RCC 7860 (cell line): ENCODE measurements at regions not wholly inside any gene's neighbourhood (a gene's known extent, or its start where the extent isn't known, plus 50 kb on each side); places are given as distances from the start of the nearest gene placed in this dataset.

Experiments used
- DNase-seq: peaks from one replicate; pipeline ENCODE4 v3.0.0-alpha.2; 2015; ENCODE audit warnings: low spot score
- FAIRE-seq: peaks from 2 replicates; lab custom pipeline; 2012; peaks lifted over from hg19 to GRCh38; lab: Jason Lieb, UNC

DNA sequence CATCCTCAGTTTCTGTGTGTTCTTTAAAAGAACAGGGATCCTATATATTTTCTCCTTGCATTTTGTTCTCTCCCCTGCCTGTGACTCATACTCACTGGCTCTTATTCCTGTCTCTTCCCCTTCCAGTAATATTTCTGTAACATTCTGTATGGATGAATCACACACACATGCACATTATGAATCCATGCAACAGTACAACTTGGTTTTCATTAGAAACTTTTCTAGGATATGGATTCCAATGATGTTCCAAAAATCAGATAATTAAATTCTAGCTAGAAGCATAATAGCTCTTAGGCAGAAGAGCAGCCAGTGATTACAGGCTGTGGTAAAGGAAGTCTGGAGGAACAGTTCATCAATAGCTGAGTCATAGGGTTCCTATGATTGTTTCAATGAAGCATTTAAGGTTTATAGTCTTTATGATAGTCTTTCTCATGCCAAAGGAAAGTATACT is 119.6 kb upstream of the PMFBP1 start:
- peak; percentile 87 for DNase-seq

DNA sequence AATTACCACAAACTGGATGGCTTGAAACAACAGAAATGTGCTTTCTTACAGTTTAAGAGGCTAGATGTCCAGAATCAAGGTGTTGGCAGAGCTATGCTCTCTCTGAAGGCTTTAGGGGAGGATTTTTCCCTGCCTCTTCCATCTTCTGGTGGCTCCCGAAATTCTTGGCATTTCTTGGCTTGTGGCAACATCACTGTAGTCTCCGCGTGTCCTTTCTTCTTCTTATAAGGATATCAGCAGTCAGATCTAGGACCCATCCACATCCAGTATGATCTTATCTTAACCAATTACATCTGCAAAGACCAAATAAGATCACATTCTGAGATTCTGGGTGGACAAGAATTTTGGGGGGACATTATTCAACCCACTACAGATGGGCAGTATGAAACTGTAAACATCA is 119.2 kb upstream of the PMFBP1 start:
- DNase-seq (peak; percentile 59), FAIRE-seq (no peak)

More for the DNA sequence above, 119.6 kb upstream of the PMFBP1 start:
- FAIRE-seq: peak; percentile 95

DNA sequence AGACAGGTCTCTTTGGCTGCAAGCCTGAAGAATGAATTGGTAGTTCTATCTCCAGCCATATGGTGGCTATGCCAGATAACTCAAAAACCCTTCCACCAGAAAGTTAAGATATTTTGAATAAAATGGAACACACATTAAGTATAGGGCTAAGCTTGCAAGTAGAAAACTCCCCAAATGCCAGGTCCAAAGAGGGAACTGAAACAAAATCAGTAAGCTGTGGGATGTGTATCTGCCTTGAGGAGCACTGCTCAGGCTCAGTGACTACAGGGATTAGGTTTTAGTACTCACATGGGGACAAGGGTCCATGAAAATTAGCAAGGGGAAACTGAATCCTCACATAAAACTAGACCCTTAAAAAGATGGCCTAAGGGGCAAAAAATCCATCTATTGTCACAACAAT is 115.7 kb upstream of the PMFBP1 start:
- no peak for DNase-seq
- FAIRE-seq: no peak

DNA sequence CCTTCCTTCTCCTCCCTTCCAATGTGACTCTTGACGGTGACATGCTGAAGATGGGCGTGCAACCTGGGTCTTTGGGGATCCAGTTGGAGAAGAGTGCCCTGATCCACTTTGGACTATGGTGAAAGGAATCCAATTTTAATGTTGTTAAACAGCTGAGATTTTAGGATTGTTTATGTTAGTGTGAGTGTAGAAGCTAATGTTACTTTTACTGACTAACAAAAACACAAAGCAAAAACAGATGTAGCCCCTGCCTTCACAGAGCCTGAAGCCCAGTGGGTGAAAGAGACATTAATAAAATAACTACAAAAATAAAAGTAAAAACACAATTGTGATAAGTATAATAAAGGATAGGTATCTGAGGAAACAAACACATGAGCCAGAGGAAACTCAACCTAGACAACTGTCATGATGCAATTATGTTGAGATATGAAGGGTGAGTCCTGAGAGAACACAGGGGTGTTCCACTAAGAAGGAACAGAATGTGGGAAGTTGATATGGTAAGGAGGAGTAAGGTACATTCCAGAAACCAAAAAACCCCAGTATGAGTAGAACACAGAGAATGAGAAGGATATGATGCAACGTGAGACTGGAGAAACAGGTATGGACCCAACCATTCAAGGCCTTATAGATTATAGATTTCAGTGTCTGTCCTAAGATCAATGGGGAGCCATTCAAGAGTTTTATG is 115.1 kb upstream of the PMFBP1 start:
- DNase-seq: no peak
- no peak for FAIRE-seq

DNA sequence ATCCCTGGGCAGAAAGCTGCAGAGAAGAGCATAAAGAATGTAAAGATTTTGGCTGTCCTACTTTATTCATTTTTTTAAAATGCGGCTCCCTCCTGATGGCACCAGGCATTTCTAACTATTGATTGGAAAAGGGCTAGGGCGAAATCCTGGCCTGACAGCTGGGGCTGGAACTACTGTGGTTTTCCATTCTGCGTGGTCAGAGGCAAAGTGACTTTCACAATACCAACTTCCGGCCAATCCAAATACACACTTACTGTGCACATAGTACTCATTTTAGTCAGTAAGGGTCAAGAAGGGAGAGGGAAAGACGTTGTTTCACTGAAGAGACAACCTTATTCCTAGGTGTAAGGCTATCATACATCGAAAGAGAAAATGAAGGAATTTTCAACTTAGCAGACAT is 113.8 kb upstream of the PMFBP1 start:
- DNase-seq: no peak

DNA sequence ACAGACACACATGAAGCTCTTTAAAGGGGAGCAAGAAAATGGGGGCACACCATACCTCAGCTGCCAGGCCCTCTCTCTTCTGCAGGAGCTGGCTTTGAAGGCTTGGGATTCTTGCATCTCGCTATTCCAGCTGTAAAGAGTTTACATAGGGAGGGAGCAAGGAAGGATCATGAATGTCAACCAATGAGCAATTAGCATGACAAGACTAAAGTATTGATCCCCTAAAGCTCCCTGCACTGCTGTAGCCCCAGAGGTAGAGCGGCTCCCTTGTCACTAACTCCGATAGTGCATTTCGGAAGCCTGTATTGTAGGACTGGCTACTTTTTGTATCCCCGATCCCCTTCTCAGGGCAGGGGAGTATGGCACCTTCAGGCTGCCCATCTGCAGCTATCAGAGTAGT is 113.4 kb upstream of the PMFBP1 start:
- DNase-seq: no peak
- FAIRE-seq: no peak

More for the DNA sequence above, 113.8 kb upstream of the PMFBP1 start:
- no peak for FAIRE-seq

DNA sequence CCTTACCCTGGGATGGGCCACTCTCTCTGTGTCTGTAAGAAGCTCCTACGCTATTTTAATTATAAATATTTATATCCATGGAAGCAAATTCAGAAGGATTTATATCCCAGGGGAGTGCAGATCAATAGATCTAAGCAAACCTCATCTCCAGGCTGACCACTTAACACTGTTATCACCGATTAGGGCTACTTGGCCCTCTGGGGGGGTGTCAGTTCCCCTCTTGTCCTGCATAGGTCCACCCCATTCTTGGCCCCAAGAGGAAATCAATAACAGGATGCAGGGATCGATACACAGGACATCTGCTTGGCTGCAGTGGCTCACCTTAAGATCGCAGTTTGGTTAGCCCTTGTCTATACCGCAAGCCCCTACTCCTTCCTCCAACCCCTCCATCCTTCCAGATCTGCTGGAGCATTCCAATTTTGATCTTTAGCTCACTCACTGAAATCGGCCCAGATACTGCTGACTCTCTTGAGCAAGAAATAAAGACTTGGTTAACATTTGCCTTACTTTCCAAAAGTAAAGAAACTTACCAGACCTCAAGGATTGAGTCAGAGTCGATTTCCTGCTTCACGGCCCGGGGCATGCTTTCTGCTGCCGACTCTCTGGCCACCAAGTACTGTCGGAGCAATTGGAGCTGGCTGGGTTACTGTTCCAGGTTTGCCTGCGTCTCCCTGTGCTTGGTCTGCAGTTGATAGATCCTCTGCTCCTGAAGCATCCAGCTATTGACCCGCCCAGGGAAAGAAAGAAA is 112.3 kb upstream of the PMFBP1 start:
- no peak for FAIRE-seq
- DNase-seq: no peak

DNA sequence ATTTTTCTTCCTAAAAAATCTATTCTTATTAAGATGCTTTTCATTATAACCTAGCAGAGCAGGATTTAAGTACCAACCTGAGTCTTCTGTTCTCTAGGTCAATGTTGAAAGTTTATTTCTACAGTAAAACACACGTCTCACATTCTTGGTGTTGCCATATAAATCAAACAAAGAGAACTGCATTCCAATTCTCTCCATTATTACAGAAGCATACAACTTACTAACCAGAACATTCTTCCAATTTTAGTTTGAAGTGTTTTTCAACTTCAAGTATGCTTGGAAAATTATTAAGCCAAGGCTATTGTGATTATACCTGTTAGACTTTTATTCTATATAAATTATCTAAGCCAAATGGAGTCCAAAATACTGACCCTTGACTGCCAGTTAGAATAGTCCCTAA is 110.4 kb upstream of the PMFBP1 start:
- no peak for FAIRE-seq
- no peak for DNase-seq

DNA sequence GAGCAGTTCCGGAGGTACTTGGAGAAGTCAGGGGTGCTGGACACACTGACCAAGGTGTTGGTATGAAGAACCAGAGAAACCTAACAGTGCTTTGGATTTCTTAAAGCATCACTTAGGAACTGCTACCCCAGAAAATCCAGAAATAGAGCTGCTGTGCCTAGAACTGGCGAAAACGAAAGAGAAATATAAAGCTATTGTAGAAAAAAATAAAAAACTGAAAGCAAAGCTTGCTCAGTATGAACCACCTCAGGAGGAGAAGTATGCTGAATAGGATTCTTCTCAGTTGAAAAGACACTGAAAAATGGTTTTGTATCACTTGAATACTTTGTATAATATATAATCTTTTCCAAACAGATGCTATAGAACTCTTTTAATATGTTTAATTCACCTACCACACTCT is 106.3 kb upstream of the PMFBP1 start:
- FAIRE-seq (no peak), DNase-seq (no peak)

DNA sequence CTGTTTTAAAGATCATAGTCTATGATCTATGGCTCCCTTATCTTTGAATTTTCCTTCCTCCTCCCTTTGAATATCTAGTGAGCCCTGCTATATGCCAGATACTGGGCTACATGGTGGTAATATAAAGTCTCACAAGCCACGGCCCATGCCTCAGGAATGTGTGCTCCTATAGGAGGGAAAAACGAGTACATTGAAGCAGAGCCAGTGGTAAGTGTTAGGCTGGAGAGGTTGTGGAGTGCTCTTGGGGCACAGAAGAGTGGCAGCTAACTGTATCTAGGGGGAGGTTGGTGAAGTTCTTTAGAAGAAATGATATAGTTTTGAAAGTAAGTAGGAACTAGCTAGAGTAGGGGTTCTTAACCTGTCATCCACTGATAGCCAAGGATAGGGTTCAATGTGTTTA is 105.8 kb upstream of the PMFBP1 start:
- no peak for FAIRE-seq
- DNase-seq: no peak

DNA sequence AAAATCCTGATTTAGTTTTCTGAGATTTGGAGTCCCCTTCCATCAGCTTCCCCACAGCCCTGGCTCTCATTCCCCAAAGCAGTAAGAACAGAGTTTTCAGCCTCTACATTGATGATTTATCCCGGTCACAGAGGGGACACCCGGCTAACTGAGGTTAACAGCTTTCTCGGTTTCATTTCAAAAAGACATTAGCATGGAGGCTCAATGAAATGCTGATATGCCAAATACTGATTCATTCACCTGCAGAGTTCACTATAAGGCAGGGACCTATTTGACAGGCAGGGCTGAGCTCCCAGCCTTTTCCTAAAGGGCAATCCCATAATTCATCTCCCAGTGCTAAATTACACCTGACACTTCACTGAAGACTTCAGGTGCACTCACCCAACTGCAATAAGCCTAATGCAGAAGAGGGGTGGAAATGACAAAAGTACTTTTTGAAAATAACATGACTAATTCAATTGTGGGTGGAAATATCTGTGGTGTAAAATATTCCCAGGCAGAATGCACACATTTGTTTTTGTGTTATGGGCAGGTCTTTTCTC is 99.8 kb upstream of the PMFBP1 start:
- FAIRE-seq (no peak), DNase-seq (no peak)

DNA sequence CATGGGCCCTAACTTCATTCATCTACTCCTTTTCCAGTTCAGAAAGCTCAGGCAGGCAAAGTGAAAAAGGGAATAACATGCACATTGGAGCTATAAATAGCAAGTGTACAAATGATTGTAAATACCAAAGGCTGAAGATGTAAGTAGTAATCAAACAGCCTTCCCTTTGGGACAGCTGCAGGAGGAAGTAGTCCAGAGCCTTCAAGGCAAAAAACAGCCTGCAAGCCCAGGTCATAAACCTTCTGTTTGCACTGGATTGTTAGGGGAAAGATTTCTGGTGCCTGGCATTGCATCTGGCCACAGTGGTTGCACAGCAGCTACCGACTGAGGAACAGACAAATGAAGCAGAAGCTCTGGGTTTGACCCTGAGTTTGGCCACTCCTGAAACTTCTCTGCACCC is 98.6 kb upstream of the PMFBP1 start:
- FAIRE-seq: no peak

DNA sequence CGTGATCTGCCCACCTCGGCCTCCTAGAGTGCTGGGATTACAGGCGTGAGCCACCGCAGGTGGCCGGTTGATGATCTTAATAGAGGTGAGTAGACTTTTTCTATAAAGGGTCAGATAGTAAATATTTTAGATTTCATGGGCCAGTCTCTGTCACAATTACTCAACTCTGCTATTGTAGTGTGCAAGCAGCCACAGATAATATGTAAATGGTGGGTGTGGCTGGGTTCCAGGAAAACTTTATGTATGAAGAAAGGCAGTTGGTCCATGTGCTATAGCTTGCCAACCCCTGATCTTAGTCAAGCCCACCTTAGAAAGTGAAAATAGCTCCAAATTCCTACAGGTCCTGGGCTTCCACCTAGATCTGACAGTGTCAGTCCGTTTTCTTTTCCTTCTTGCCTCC is 94.9 kb upstream of the PMFBP1 start:
- DNase-seq: no peak

More for the DNA sequence above, 98.6 kb upstream of the PMFBP1 start:
- DNase-seq: no peak

DNA sequence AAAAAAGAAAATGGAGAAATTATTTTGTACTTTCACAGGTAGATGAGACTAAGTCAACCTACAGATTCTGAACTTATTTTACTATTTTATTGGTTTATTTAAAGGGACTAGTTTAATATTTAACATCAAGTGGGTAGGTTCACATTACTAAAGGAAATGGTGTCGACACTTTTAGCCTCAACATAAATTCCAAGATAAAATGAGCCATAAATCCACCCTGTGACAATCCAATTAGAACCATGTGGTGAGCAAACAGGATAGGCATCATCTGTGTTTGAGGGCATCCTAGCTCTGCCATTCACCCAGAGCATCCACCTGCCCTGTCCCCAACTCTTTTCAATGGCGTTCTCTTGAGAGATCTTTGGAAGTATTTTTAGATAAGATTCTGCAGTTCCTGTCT is 92.8 kb upstream of the PMFBP1 start:
- no peak for FAIRE-seq
- no peak for DNase-seq

More for the DNA sequence above, 94.9 kb upstream of the PMFBP1 start:
- FAIRE-seq: no peak

DNA sequence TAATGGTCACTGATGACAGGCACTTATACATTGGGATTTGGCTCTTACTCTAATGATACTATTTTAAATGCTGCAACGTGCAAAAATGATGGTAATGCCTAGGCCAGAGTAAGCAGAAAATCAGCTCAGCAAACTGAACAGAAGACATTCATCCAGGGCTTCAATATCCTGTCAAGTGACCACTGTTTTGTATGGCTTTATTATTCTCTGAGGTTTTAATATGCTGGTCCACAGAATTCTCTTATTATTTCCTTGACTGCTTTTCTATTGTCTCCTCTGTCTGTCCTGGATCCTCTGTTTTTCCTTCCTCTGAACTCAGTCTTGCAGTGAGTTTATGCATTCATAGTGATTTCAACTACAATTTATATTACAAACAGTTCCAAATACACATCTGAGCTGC is 90.8 kb upstream of the PMFBP1 start:
- no peak for FAIRE-seq

DNA sequence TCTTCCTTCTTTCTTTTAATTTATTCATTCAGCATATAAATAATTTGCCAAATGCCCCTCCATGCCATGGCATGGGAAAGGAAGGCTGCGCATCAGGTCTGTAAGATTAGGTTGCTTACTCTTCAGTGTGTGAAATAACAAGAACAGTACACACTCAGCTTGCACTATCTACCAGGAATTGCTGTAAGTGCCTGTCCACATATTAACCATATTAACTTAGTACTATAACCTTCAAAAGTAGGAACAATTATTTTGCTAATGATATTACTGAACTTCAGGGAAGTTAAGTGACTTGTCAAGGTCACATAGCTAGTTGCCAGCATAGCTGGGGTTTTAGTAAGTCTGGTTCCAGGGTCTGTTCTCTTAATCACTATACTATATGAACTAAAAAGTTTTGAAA is 89.2 kb upstream of the PMFBP1 start:
- DNase-seq: no peak
- FAIRE-seq: no peak

More for the DNA sequence above, 90.8 kb upstream of the PMFBP1 start:
- no peak for DNase-seq

DNA sequence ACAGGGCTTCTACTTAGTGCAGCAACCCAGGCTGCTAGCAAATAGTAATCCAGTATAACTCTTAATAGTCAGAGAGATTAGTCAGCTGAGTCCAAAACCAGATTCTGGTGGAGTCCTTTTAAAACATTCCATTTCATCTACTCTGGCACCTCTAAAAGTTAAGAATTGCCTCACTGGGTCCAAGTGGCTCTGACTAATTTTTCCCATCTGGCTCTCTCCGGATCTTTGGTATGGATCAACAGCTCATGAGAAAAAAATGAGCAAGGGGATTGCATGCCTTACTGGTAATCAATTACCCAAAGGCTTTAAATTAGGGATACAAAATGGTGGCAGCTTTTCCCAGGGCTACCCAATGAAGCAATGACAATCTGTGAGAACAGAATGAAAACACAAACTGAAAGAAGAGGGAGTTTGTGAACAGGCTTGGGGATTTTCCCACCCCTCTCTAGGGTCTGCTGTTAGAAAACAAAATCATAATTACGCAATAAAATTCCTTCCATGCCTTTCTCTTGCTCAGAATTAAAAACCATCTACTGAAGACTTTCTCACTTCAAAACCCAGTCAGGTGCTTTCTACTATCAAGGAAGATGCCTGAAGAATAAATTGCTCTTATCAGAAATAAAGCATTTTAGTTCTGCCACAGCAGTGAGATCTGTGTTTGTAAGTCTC is 84.6 kb upstream of the PMFBP1 start:
- FAIRE-seq (no peak), DNase-seq (no peak)

DNA sequence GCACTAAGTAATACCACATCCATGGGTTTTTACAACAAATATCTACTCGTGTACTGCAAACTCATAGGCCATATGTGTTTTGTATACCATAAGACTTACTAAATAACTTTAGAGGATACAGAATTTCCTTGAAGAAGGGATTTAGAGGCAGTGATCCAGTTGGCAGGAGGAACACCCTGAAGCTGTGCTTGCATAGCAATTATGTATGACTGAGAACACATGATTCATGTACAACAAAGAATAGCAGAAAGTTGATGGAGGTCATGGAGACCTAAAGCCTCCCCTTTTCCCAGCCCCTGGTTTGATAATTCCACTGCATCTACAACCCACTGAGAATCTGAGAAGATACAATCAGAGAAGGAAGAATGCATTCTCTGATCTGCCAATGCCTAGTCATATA is 83.8 kb upstream of the PMFBP1 start:
- DNase-seq (no peak), FAIRE-seq (no peak)

DNA sequence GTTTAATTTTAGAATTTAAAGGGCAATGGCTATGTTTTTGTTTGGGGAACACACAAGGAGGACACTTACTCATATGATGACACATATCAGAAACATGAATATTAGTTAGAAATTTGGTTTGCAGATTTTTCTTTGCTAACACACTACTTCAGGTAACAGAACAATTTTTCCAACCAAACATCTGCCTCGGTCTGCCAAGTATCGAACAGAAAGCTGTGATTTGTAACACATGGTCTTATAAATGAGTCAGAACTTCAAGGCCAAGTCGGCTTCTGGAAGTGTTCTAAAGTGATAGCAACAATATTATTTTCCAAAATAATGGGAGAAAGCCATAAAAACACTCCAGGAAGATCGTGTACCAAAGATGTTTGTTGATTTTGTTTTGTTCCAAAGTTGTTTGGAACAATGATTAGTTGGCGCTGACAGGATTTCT is 75.9 kb upstream of the PMFBP1 start:
- FAIRE-seq (no peak), DNase-seq (no peak)

DNA sequence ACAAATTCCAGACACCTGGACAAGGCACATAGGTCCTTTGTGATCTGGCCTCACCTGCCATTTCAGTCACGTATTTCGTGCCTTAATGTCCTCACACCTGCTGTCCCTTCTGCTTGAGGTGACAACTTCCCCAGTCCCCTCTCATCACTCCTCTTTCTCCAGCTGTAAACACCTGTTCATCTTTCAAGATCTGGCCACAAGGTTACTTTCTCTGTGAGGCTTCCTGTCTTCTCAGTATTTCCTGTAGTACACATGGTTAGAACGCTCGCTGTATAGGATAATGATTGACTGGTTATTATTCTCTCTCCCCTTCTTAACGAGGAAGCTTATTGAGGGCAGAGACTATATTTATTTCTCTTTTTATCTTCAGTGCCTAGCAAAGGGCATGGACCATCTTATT is 74.5 kb upstream of the PMFBP1 start:
- FAIRE-seq (no peak), DNase-seq (no peak)

DNA sequence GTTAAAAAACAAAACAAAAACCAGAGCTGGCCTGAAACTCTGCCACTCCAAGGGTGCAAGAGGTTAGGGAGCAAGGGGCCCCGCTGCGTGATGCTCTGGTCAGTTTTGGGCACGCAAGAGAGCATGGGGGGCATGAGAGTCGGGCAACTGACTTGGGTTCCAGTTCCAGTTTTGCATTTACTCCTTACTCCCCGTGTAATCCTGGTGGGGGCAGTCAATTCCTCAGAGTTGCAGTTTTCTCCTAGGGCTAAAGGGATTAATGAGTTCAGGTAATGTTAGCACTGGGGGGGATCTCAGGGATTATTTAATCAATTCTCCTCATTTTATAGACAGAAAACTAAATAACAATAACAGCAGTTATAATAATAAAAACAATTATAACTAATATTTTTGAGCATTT is 72.9 kb upstream of the PMFBP1 start:
- FAIRE-seq: no peak
- DNase-seq: no peak

DNA sequence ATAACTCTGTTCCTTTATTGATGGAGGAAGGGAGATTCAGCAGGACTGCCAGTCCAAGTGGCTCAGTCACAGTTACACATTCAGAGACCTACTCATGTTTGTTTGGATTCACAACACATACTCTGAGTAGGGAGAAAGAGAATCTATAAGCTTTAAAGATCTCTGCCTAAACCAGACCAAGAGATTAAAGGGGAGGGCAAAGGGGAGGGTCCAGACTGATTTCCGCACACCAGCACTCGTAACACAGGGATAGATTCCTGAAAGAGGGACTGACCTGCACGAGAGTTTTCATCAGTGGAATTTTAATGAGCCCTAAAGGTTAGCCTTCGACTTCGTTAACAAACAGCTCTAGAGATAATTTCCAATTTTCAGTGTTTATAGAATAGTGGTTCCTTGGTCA is 71.7 kb upstream of the PMFBP1 start:
- no peak for FAIRE-seq
- no peak for DNase-seq
